ENCODE measurements at regions not wholly inside any gene's neighbourhood (a gene's known extent, or its start where the extent isn't known, plus 50 kb on each side); places are given as distances from the start of the nearest gene placed in this dataset.

DNA sequence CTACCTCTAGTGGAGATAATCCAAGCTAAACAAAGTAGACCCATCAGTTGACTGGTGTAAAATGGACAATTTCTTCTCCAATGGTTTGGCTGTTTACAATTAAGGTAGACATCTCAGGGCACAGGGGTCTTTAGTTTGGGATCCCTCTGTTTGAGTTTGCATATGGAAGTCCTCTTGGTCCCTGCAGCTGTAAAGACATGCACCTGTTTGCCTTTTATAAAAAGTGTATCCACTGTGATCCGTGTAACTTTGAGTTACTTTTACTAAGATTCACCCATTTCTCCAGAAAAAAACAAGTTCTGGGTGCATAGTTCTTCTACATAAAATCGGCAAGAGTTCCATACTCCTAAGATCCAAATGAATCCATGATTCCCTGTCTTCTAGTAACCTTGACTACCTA is 374.7 kb upstream of the ADAMTS16 start:
- no peaks in the 10 kb centered on the region for H3K9me3 ChIP-seq
- WGBS, 3 donors: 87 to 90% (median 90%) methylated on average over 2 of the region's 2 CpGs
- no peak overlapping the region for H3K4me3 ChIP-seq
- H3K36me3 ChIP-seq: no peaks in the 10 kb centered on the region
- no peak for TF ChIP-seq POLR2A (IDR thresholded peaks at IDR 0.05)
- TF ChIP-seq, protein P1, sequence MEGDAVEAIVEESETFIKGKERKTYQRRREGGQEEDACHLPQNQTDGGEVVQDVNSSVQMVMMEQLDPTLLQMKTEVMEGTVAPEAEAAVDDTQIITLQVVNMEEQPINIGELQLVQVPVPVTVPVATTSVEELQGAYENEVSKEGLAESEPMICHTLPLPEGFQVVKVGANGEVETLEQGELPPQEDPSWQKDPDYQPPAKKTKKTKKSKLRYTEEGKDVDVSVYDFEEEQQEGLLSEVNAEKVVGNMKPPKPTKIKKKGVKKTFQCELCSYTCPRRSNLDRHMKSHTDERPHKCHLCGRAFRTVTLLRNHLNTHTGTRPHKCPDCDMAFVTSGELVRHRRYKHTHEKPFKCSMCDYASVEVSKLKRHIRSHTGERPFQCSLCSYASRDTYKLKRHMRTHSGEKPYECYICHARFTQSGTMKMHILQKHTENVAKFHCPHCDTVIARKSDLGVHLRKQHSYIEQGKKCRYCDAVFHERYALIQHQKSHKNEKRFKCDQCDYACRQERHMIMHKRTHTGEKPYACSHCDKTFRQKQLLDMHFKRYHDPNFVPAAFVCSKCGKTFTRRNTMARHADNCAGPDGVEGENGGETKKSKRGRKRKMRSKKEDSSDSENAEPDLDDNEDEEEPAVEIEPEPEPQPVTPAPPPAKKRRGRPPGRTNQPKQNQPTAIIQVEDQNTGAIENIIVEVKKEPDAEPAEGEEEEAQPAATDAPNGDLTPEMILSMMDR (IDR thresholded peaks at IDR 0.05): no peak
- no peak for DNase-seq
- no peaks in the 10 kb centered on the region for H3K4me1 ChIP-seq (ENCODE audit: insufficient read depth)
- intact Hi-C loops (cut with DNase I): no loop called here
- no peaks in the 10 kb centered on the region for H3K27me3 ChIP-seq
- no peak overlapping the region for H3K27ac ChIP-seq

DNA sequence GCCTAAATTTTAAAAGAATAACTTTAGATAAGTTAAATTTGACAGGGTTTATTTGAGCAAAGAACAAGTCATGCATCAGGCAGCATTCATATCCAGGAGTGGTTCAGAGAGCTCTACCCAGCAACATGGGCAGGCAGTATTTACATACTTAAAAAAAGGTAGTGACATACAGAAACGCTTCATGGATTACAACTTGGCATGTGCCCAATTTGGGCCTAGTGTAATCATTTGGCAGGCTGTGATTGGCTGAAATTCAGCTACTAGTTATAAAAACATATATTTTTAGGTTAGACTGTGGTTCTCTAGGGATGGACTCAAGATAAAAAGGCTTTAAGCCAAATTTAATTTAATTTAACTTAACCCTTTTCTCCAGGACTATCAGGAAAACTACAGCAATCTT is 374.0 kb upstream of the ADAMTS16 start:
- H3K27ac ChIP-seq: no peak overlapping the region

DNA sequence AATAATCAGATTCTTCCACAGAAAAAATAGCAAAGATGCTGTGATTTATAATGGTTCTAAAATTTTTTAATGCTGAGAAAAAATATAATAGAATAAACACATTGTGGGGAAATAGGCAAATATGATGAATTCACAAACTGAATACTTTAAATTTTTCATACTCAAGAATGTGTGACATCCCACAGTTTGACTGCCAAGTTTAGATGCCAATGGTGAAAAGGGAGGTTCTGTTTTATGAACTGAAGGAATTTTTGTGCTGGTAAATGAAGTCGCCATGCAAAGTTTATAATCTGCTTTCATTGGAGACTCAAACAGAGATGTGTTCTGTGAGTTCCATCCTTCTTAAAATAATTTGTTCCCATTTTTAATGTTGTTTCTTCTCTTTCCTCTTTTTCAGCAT is 367.5 kb upstream of the ADAMTS16 start:
- Histone ChIP-seq H3K4me1 (ENCODE audit: insufficient read depth) (no peaks in the 10 kb centered on the region), H3K9me3 (no peaks in the 10 kb centered on the region), H3K27me3 (no peaks in the 10 kb centered on the region), H3K4me3 (no peak overlapping the region), H3K36me3 (no peaks in the 10 kb centered on the region), H3K27ac (no peak overlapping the region)
- intact Hi-C loops (cut with DNase I): no loop called here
- WGBS, 3 donors: 29 to 36% (median 31%) methylated on average over 1 of the region's 1 CpG
- no peak for DNase-seq
- TF ChIP-seq EP300 (IDR thresholded peaks at IDR 0.05): no peak
- TF ChIP-seq POLR2A (IDR thresholded peaks at IDR 0.05): no peak
- TF ChIP-seq, protein P1 (IDR thresholded peaks at IDR 0.05): no peak

More for the DNA sequence above, 374.0 kb upstream of the ADAMTS16 start:
- Histone ChIP-seq H3K4me1 (ENCODE audit: insufficient read depth) (no peaks in the 10 kb centered on the region), H3K36me3 (no peaks in the 10 kb centered on the region), H3K4me3 (no peak overlapping the region), H3K27me3 (no peaks in the 10 kb centered on the region), H3K9me3 (no peaks in the 10 kb centered on the region)
- TF ChIP-seq POLR2A (IDR thresholded peaks at IDR 0.05) (no peak), EP300 (IDR thresholded peaks at IDR 0.05) (no peak)
- TF ChIP-seq, protein P1 (IDR thresholded peaks at IDR 0.05): no peak
- WGBS, 3 donors: 18 to 27% (median 23%) methylated on average over 1 of the region's 1 CpG
- intact Hi-C loops (cut with DNase I): no loop called here
- no peak for DNase-seq

DNA sequence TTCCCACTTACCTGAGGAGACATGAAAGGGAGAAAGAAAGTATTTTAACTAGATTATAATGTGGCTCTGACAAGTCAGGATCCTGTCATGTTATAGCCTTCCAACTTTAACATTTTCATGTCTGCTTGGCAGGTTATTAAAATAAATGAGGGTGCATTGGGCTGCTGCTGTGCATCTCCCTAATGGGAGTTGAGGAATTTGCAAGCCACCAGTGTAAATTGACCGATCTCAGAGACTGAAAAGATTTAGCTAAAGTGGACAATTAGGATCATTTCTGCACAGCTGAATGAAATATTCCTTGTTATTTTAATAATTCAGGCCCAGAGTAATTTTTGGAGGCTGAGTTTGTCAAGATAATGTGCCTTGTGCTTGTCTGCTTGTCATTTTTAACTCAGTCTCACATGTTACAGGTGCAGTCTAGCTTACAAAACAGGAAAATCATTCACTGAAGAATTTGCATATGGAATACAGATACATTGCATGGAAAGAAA is 366.3 kb upstream of the ADAMTS16 start:
- no peak overlapping the region for H3K27ac ChIP-seq
- no peaks in the 10 kb centered on the region for H3K27me3 ChIP-seq
- H3K4me3 ChIP-seq: no peak overlapping the region
- H3K36me3 ChIP-seq: no peaks in the 10 kb centered on the region
- H3K4me1 ChIP-seq (ENCODE audit: insufficient read depth): no peaks in the 10 kb centered on the region
- no peak for DNase-seq
- TF ChIP-seq EP300 (IDR thresholded peaks at IDR 0.05) (no peak), POLR2A (IDR thresholded peaks at IDR 0.05) (no peak)
- TF ChIP-seq, protein P1 (IDR thresholded peaks at IDR 0.05): no peak
- 50 to 55% (median 51%) methylated on average over 1 of the region's 1 CpG for WGBS, 3 donors
- intact Hi-C loops (cut with DNase I): no loop called here
- H3K9me3 ChIP-seq: no peaks in the 10 kb centered on the region

Data from ovary (tissue), 7 donors.